Breast epithelium (tissue), 3 donors: ENCODE measurements at regions not wholly inside any gene's neighbourhood (a gene's known extent, or its start where the extent isn't known, plus 50 kb on each side); places are given as distances from the start of the nearest gene placed in this dataset.

Experiments used
- POLR2A ChIP-seq: fragments of 450-650 bp; IDR thresholded peaks from one replicate; pipeline ENCODE4 v1.6.1; 2016; ENCODE audit warnings: antibody characterized with exemption, mild to moderate bottlenecking, moderate library complexity
- TF ChIP-seq, protein P1 (sequence below), 3 donors: fragments of 450-650 bp; IDR thresholded peaks; one replicate each; pipeline ENCODE4 v1.5.1; 2016 to 2017; ENCODE audit warnings: antibody characterized with exemption in 3 of 3, mild to moderate bottlenecking in 3 of 3, moderate library complexity in 3 of 3

DNA sequence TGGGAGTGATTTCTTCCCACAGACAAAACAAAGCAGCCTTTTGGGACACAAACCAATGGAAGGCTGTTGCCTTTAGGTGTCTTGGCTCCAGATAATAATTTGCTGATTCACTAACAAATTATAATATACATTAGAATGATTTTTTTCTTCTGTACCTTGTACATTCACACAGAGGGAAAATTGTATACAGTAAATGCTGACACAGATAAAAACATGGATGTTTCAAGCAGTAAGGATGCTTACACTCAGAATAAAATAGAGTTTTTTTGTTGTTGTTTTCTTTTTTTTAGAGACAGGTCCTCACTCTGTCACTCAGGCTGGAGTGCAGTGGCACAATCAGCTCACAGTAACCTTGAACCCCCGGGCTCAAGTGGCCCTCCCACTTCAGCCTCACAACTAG is 109.2 kb upstream of the TRPC6 start:
- TF ChIP-seq POLR2A = no peak
- TF ChIP-seq, protein P1, sequence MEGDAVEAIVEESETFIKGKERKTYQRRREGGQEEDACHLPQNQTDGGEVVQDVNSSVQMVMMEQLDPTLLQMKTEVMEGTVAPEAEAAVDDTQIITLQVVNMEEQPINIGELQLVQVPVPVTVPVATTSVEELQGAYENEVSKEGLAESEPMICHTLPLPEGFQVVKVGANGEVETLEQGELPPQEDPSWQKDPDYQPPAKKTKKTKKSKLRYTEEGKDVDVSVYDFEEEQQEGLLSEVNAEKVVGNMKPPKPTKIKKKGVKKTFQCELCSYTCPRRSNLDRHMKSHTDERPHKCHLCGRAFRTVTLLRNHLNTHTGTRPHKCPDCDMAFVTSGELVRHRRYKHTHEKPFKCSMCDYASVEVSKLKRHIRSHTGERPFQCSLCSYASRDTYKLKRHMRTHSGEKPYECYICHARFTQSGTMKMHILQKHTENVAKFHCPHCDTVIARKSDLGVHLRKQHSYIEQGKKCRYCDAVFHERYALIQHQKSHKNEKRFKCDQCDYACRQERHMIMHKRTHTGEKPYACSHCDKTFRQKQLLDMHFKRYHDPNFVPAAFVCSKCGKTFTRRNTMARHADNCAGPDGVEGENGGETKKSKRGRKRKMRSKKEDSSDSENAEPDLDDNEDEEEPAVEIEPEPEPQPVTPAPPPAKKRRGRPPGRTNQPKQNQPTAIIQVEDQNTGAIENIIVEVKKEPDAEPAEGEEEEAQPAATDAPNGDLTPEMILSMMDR (IDR thresholded peaks at IDR 0.05) = no peak
